Glutamatergic neuron (in vitro differentiated cells): ENCODE measurements at regions not wholly inside any gene's neighbourhood (a gene's known extent, or its start where the extent isn't known, plus 50 kb on each side); places are given as distances from the start of the nearest gene placed in this dataset.

Experiments
- DNase-seq: peaks from one replicate; pipeline ENCODE4 v3.0.0; 2022
- H3K27ac Mint-ChIP-seq: one replicate; pipeline ENCODE4 v1.8.0; 2020; ENCODE audit warnings: mild to moderate bottlenecking, mixed read lengths, inconsistent platforms; ENCODE audit not compliant: unreplicated experiment
- H3K27me3 Mint-ChIP-seq: one replicate; pipeline ENCODE4 v1.8.0; 2020; ENCODE audit warnings: mild to moderate bottlenecking, moderate library complexity, mixed read lengths, inconsistent platforms; ENCODE audit not compliant: unreplicated experiment
- H3K36me3 Mint-ChIP-seq: one replicate; pipeline ENCODE4 v1.8.0; 2020; ENCODE audit warnings: mild to moderate bottlenecking, mixed read lengths, inconsistent platforms; ENCODE audit not compliant: unreplicated experiment
- H3K4me1 Mint-ChIP-seq: one replicate; pipeline ENCODE4 v1.8.0; 2020; ENCODE audit warnings: mild to moderate bottlenecking, low read depth, mixed read lengths, inconsistent platforms; ENCODE audit not compliant: unreplicated experiment
- H3K4me3 Mint-ChIP-seq: one replicate; pipeline ENCODE4 v1.8.0; 2020; ENCODE audit warnings: mild to moderate bottlenecking, mixed read lengths, inconsistent platforms; ENCODE audit not compliant: unreplicated experiment
- H3K9me3 Mint-ChIP-seq: one replicate; pipeline ENCODE4 v1.8.0; 2020; ENCODE audit warnings: mild to moderate bottlenecking, moderate library complexity, mixed read lengths, inconsistent platforms; ENCODE audit not compliant: unreplicated experiment
- TF ChIP-seq, protein P1 (sequence below): fragments of 200-600 bp; sonication (generic); IDR thresholded peaks from one replicate; pipeline ENCODE4 v1.5.0; 2021; ENCODE audit not compliant: partially characterized antibody, unreplicated experiment

- DNase-seq: no peak
Measured at GRCh38 chr11:95308512-95309035, 77.6 kb upstream of the SESN3 start.

DNA sequence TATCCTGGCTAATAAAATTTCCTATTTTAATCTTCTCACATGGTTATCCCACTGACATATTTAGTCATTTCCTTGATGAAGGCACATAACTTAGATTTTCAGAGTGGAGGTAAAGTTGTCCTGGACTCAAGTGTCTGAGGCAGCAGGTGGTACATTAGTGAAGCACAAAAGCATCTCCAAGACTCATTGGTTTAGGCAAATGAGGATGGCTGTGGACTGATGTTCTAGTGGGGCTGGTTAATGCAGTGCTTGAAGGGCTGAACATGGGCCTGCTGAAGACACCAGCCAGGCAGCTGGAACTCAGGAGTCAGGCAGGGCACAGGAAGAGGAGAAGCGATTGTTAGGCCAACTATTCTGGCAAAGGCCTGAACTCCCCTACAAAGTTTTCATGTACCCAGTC lies 76.3 kb upstream of the SESN3 start:
- Mint-ChIP-seq H3K36me3 (peaks cover 5% of the 10 kb centered on the region), H3K27ac (no peak overlapping the region), H3K9me3 (peaks cover 2% of the 10 kb centered on the region), H3K4me1 (no peaks in the 10 kb centered on the region), H3K4me3 (no peak overlapping the region), H3K27me3 (no peaks in the 10 kb centered on the region)
- TF ChIP-seq, protein P1, sequence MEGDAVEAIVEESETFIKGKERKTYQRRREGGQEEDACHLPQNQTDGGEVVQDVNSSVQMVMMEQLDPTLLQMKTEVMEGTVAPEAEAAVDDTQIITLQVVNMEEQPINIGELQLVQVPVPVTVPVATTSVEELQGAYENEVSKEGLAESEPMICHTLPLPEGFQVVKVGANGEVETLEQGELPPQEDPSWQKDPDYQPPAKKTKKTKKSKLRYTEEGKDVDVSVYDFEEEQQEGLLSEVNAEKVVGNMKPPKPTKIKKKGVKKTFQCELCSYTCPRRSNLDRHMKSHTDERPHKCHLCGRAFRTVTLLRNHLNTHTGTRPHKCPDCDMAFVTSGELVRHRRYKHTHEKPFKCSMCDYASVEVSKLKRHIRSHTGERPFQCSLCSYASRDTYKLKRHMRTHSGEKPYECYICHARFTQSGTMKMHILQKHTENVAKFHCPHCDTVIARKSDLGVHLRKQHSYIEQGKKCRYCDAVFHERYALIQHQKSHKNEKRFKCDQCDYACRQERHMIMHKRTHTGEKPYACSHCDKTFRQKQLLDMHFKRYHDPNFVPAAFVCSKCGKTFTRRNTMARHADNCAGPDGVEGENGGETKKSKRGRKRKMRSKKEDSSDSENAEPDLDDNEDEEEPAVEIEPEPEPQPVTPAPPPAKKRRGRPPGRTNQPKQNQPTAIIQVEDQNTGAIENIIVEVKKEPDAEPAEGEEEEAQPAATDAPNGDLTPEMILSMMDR: no peak
- no peak for DNase-seq

More at GRCh38 chr11:95308512-95309035, 77.6 kb upstream of the SESN3 start:
- Mint-ChIP-seq H3K27me3 (no peaks in the 10 kb centered on the region), H3K9me3 (no peaks in the 10 kb centered on the region), H3K4me3 (no peak overlapping the region), H3K4me1 (no peaks in the 10 kb centered on the region), H3K27ac (no peak overlapping the region), H3K36me3 (peaks cover 5% of the 10 kb centered on the region)
- TF ChIP-seq, protein P1: no peak

GRCh38 chr11:95306801-95307200 lies 75.8 kb upstream of the SESN3 start:
- H3K27ac Mint-ChIP-seq: no peak overlapping the region
- H3K4me3 Mint-ChIP-seq: no peak overlapping the region
- no peaks in the 10 kb centered on the region for H3K27me3 Mint-ChIP-seq
- H3K9me3 Mint-ChIP-seq: peaks cover 2% of the 10 kb centered on the region
- peaks cover 5% of the 10 kb centered on the region for H3K36me3 Mint-ChIP-seq
- no peaks in the 10 kb centered on the region for H3K4me1 Mint-ChIP-seq
- DNase-seq: no peak
- TF ChIP-seq, protein P1: no peak

DNA sequence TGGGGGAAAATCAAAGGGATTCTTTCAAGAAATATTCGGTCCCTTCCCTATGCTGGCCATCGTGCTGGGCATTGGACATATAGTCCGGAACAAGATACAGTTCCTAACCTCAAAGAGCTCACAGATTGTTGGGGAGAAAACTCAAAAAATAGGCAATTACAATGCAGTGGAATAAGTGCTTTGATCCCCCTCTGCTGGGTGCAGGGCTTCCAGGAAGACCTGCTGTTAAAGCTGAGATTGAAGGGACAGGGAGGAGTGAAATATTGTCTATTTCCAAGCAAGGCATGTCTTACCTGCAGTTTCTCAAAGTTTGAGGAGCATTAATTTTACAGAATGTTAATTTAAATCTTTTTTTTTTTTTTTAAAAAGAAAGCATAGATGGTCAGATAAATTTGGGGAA lies 75.1 kb upstream of the SESN3 start:
- Mint-ChIP-seq H3K9me3 (peaks cover 2% of the 10 kb centered on the region), H3K27me3 (no peaks in the 10 kb centered on the region), H3K4me1 (no peaks in the 10 kb centered on the region), H3K36me3 (peaks cover 5% of the 10 kb centered on the region), H3K27ac (no peak overlapping the region), H3K4me3 (no peak overlapping the region)
- DNase-seq: no peak
- TF ChIP-seq, protein P1: no peak

DNA sequence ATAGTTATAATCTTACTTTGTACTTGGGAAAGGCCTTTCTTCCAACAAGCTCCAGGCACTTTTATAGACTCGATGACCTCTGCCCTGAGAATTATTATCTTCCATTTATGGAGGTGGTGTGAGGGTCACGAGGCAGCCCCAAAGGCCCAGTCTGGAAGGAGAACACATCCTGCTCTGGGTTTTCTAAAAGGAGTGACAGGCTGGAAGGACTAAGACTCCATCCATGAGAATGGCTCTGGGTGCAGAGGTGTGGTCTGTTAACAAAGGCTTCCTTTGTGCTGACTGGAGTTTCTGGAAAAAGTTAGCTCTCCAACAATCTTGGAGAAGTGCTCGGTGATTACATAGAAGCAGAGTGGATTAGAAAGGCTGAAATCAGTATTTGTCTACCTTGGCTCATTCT lies 74.7 kb upstream of the SESN3 start:
- no peak overlapping the region for H3K4me3 Mint-ChIP-seq
- DNase-seq: no peak
- peaks cover 5% of the 10 kb centered on the region for H3K36me3 Mint-ChIP-seq
- TF ChIP-seq, protein P1: no peak
- no peaks in the 10 kb centered on the region for H3K4me1 Mint-ChIP-seq
- peaks cover 1% of the 10 kb centered on the region for H3K27me3 Mint-ChIP-seq
- H3K9me3 Mint-ChIP-seq: peaks cover 2% of the 10 kb centered on the region
- no peak overlapping the region for H3K27ac Mint-ChIP-seq
